PFSK-1 (cell line): ENCODE measurements at regions not wholly inside any gene's neighbourhood (a gene's known extent, or its start where the extent isn't known, plus 50 kb on each side); places are given as distances from the start of the nearest gene placed in this dataset.

Source experiments
- FOXP2 ChIP-seq: optimal IDR thresholded peaks from 2 replicates; pipeline ENCODE3; 2011; ENCODE audit warnings: borderline replicate concordance, control low read depth, inconsistent platforms; ENCODE audit not compliant: insufficient read depth; ENCODE audit errors: extremely low read length, extremely low read depth
- POLR2AphosphoS5 ChIP-seq: IDR thresholded peaks from 2 replicates; pipeline ENCODE4 v1.6.1; 2012; ENCODE audit warnings: low read depth, mild to moderate bottlenecking, control low read depth, low read length, moderate library complexity
- SIN3A ChIP-seq: IDR thresholded peaks from 2 replicates; pipeline ENCODE4 v1.6.1; 2012; ENCODE audit warnings: mild to moderate bottlenecking, low read length, moderate library complexity, borderline replicate concordance; ENCODE audit not compliant: insufficient read depth
- TAF1 ChIP-seq: IDR thresholded peaks from 2 replicates; pipeline ENCODE4 v1.6.1; 2012; ENCODE audit warnings: low read length, control low read depth, borderline replicate concordance; ENCODE audit not compliant: insufficient read depth
- TF ChIP-seq, protein P1 (sequence below), 2 experiments: IDR thresholded peaks; 2 replicates each; pipeline versions ENCODE4 v1.6.1 to v1.8.0; 2011 to 2012; ENCODE audit warnings: low read depth in 2 of 2, low read length in 2 of 2, control low read depth in 1 of 2, inconsistent platforms in 1 of 2, mild to moderate bottlenecking in 1 of 2, moderate library complexity in 1 of 2; ENCODE audit not compliant: insufficient read depth in 1 of 2

DNA sequence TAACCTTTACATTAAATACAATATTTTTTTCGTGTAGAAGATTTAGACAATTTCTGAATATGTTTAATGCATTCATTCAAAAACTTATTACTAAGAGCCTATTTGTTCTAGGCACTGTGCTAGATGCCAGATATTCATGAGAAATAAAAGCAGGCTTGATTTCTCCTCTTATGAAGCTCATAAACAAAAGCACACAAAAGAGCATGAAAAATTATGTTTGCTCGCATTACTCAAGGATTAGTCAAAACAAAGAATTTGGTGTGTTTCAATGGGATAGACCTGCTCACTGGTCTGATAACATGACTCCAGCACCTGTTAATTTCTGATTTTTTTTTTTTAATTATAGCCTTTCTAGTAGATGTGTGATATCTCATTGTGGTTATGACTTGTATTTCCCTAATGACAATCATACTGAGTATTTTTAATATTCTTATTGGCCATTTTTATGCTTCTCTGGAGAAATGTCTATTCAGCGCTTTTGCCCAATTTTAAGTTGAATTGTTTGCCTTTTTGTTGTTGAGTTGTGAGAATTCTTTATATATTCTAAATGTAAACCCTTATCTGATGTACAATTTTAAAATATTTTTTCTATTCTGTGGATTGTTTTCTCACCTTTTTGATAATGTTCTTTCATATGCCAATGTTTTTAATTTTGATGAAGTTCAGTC lies 382.3 kb upstream of the ADGRL4 start:
- TF ChIP-seq SIN3A, result no peak
- TF ChIP-seq FOXP2, result no peak
- no peak for TF ChIP-seq TAF1
- TF ChIP-seq, protein P1, sequence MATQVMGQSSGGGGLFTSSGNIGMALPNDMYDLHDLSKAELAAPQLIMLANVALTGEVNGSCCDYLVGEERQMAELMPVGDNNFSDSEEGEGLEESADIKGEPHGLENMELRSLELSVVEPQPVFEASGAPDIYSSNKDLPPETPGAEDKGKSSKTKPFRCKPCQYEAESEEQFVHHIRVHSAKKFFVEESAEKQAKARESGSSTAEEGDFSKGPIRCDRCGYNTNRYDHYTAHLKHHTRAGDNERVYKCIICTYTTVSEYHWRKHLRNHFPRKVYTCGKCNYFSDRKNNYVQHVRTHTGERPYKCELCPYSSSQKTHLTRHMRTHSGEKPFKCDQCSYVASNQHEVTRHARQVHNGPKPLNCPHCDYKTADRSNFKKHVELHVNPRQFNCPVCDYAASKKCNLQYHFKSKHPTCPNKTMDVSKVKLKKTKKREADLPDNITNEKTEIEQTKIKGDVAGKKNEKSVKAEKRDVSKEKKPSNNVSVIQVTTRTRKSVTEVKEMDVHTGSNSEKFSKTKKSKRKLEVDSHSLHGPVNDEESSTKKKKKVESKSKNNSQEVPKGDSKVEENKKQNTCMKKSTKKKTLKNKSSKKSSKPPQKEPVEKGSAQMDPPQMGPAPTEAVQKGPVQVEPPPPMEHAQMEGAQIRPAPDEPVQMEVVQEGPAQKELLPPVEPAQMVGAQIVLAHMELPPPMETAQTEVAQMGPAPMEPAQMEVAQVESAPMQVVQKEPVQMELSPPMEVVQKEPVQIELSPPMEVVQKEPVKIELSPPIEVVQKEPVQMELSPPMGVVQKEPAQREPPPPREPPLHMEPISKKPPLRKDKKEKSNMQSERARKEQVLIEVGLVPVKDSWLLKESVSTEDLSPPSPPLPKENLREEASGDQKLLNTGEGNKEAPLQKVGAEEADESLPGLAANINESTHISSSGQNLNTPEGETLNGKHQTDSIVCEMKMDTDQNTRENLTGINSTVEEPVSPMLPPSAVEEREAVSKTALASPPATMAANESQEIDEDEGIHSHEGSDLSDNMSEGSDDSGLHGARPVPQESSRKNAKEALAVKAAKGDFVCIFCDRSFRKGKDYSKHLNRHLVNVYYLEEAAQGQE (IDR thresholded peaks at IDR 0.05; ENCODE audit: insufficient read depth in 1 of 2, low read depth in 2 of 2, low read length in 2 of 2), result no peak
- TF ChIP-seq POLR2AphosphoS5, result no peak

DNA sequence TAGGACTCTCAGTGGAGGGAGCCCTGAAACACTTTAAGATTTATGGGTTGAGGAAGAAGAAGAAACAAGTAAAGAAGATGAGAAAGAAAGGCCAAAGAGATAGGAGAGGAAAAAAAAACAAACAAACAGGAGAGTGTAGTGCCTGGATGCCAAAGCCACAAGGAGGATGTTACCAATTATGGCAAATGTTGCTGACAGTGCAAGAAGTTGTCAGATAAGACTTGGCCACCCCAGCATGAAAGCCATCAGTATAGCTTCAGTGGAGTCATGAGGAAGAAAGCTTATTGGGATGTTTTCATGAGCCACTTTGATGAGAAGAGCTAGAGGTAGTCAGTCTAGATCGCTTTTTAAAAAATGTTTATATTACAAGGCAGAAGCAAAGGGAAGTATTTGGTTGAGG lies 380.2 kb upstream of the ADGRL4 start:
- no peak for TF ChIP-seq FOXP2

DNA sequence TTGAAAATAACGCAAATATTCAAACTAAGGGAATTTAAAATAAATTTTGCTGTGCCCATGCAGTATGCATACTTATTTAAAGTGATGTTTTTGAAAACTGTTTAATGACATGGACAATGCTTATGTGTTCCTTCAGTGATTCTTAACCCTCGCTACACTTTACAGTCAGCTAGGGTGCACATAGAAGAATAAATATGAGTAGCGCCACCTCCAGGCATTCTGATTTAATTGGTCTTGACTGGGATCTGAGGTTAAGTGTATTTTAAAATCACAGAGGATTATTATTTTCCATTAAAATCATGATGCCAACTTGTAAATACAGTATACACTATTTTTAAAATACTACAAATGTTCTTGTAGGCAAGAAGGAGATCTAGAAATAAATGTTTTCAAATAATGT lies 373.5 kb upstream of the ADGRL4 start:
- TF ChIP-seq SIN3A (no peak), POLR2AphosphoS5 (no peak), TAF1 (no peak), FOXP2 (no peak)
- TF ChIP-seq, protein P1 (IDR thresholded peaks at IDR 0.05; ENCODE audit: insufficient read depth in 1 of 2, low read depth in 2 of 2, low read length in 2 of 2), result no peak

DNA sequence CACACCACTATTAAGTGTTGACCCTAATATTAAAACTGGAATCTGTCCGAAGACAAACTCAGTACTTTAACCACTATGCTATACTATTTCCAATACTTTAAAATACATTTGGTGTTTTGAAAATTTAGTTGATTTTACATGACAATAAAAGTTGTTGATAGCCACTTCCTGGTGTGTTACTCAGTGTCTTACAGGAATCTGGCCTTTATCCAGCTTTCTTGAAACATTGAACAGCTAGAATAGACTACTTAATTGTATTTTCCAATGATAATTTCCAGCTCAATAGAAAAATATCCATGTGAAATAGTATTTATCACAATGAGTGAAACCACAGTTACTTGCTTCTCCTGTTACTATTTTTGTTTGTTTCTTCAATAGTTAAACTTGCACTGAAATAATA lies 369.6 kb upstream of the ADGRL4 start:
- TF ChIP-seq FOXP2, result no peak
- no peak for TF ChIP-seq SIN3A
- TF ChIP-seq, protein P1 (IDR thresholded peaks at IDR 0.05; ENCODE audit: insufficient read depth in 1 of 2, low read depth in 2 of 2, low read length in 2 of 2), result no peak
- no peak for TF ChIP-seq TAF1
- no peak for TF ChIP-seq POLR2AphosphoS5

DNA sequence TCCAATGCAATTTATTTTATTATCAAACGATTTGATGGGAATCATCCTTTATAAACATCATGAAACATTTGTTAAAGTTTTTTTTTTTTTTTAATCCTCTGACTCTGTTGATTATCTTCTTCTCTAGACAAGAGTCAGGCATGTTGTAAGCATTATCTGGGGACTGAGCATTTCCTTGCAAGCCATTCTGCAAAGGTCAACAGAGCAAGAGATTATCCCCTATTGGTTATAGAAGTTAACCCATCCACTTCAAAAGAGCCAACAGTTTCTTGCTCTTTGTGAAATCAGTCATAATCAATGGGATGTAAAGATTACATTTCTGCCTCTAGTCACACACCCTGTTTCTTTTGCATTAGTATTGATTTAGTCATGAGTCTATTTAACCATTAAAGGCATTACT lies 368.8 kb upstream of the ADGRL4 start:
- no peak for TF ChIP-seq TAF1
- no peak for TF ChIP-seq POLR2AphosphoS5

DNA sequence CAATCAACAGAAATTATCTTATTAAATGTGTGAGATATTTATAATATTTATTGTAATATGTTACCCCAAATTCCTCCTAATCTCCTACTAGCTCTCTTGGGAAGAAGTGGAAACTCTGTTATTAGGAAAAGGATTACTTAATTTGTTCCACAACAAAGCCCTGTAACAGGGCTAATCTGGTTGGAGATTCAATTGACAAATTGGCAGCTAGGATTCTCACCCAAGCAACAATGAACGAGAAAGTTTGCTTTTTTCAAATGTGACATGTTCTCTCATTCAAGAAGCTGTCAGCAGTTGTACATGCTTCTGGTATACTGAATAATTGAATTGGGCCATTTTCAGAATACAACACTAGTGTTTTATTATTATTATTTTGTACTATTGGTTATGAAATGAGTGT lies 367.9 kb upstream of the ADGRL4 start:
- no peak for TF ChIP-seq POLR2AphosphoS5
- TF ChIP-seq, protein P1 (IDR thresholded peaks at IDR 0.05; ENCODE audit: insufficient read depth in 1 of 2, low read depth in 2 of 2, low read length in 2 of 2), result no peak
- no peak for TF ChIP-seq TAF1
- no peak for TF ChIP-seq FOXP2
